Thyroid gland (tissue), 4 donors: ENCODE measurements at regions not wholly inside any gene's neighbourhood (a gene's known extent, or its start where the extent isn't known, plus 50 kb on each side); places are given as distances from the start of the nearest gene placed in this dataset.

ENCODE experiments used
- POLR2A ChIP-seq, 2 donors: fragments of 450-650 bp; IDR thresholded peaks; one replicate each; pipeline ENCODE4 v1.6.1; 2017; ENCODE audit warnings: antibody characterized with exemption in 2 of 2, mild to moderate bottlenecking in 2 of 2, moderate library complexity in 1 of 2
- TF ChIP-seq, protein P1 (sequence below), 6 experiments: fragments of 200-600 bp in 3 of 6; fragments of 450-650 bp in 3 of 6; sonication (generic) in 3 of 6; IDR thresholded peaks; one replicate each; pipeline ENCODE4 v1.5.1; 2016 to 2019; ENCODE audit warnings: antibody characterized with exemption in 6 of 6, mild to moderate bottlenecking in 2 of 6, inconsistent platforms in 1 of 6, moderate library complexity in 1 of 6

DNA sequence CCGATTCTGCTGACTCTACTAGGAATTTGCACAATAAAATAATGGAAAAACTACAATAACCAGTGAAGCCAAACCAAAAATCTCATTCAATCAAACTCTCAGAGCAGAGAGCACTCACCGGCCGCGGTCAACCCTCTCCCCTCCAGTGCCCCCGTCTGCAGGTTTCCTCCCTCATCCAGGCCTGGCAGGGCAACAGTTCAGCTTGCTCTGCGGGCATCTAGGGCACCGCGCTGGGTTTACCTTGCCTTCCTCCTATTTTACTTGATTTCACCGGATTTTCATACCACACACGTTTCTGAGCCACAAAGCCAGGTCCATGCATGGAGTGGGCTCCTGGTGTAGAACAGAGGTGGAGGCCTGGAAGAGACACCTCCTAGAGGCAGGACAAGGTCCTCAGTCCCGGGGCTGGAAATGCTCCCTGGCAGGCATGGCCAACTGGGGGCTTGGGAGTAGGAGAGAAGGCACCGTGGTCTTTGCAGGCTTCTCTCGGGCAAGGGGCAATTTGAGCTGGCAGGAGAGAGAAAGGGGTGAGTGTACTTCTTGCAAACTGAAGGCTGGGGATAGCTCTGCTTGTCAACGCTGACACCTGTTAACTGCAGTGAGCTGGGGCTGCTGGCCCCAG, 938.4 kb downstream of the BRD1 start:
- TF ChIP-seq, protein P1, sequence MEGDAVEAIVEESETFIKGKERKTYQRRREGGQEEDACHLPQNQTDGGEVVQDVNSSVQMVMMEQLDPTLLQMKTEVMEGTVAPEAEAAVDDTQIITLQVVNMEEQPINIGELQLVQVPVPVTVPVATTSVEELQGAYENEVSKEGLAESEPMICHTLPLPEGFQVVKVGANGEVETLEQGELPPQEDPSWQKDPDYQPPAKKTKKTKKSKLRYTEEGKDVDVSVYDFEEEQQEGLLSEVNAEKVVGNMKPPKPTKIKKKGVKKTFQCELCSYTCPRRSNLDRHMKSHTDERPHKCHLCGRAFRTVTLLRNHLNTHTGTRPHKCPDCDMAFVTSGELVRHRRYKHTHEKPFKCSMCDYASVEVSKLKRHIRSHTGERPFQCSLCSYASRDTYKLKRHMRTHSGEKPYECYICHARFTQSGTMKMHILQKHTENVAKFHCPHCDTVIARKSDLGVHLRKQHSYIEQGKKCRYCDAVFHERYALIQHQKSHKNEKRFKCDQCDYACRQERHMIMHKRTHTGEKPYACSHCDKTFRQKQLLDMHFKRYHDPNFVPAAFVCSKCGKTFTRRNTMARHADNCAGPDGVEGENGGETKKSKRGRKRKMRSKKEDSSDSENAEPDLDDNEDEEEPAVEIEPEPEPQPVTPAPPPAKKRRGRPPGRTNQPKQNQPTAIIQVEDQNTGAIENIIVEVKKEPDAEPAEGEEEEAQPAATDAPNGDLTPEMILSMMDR (IDR thresholded peaks at IDR 0.05), result no peak
- no peak for TF ChIP-seq POLR2A (IDR thresholded peaks at IDR 0.05)
